ENCODE measurements at regions not wholly inside any gene's neighbourhood (a gene's known extent, or its start where the extent isn't known, plus 50 kb on each side); places are given as distances from the start of the nearest gene placed in this dataset.

DNA sequence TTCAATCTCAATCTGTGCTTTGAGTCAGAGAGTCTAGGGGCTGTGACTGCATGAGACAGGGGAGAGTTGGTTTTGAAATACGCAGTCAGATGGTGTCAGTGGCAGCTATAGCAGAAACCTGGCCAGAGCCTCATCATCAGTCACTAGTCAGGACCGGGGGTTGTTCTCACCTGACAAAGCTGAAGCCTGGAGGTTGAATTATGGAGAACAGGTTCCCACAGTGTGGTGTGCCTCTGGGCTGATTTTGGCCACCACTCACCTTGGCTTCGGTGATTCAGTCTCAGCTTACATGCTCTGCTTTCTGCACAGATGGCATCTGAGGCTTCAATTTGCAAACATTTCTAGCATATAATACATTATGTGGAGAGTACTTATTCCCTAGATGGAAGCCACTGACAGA lies 387.3 kb downstream of the YTHDC2 start:
- TF ChIP-seq JUND (IDR thresholded peaks at IDR 0.05) (no peak), POLR2A (IDR thresholded peaks at IDR 0.05; ENCODE audit: borderline replicate concordance, extremely low read depth, insufficient read depth, insufficient read length) (no peak), TCF7L2 (IDR thresholded peaks at IDR 0.05; ENCODE audit: borderline replicate concordance, extremely low read depth, insufficient read depth, insufficient read length) (no peak), POLR2AphosphoS5 (IDR thresholded peaks at IDR 0.05; ENCODE audit: low read depth, low read length) (no peak), SRF (IDR thresholded peaks at IDR 0.05; ENCODE audit: low read depth) (no peak), RAD21 (IDR thresholded peaks at IDR 0.05; ENCODE audit: low read depth) (no peak), ZNF274 (IDR thresholded peaks at IDR 0.05; ENCODE audit: low read depth, low read length) (no peak)
- TF ChIP-seq, protein P1, sequence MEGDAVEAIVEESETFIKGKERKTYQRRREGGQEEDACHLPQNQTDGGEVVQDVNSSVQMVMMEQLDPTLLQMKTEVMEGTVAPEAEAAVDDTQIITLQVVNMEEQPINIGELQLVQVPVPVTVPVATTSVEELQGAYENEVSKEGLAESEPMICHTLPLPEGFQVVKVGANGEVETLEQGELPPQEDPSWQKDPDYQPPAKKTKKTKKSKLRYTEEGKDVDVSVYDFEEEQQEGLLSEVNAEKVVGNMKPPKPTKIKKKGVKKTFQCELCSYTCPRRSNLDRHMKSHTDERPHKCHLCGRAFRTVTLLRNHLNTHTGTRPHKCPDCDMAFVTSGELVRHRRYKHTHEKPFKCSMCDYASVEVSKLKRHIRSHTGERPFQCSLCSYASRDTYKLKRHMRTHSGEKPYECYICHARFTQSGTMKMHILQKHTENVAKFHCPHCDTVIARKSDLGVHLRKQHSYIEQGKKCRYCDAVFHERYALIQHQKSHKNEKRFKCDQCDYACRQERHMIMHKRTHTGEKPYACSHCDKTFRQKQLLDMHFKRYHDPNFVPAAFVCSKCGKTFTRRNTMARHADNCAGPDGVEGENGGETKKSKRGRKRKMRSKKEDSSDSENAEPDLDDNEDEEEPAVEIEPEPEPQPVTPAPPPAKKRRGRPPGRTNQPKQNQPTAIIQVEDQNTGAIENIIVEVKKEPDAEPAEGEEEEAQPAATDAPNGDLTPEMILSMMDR (IDR thresholded peaks at IDR 0.05 in 2 of 3, conservative IDR thresholded peaks at IDR 0.05 in 1 of 3; ENCODE audit: borderline replicate concordance in 1 of 3, insufficient read depth in 1 of 3, low read depth in 2 of 3, low read length in 2 of 3): no peak
